Neural crest cell (in vitro differentiated cells): ENCODE measurements at regions not wholly inside any gene's neighbourhood (a gene's known extent, or its start where the extent isn't known, plus 50 kb on each side); places are given as distances from the start of the nearest gene placed in this dataset.

Source experiments
- DNase-seq: peaks from one replicate; pipeline ENCODE4 v3.0.0; 2021; ENCODE audit warnings: low read depth, mixed read lengths, low spot score
- H3K27ac Mint-ChIP-seq: one replicate; pipeline ENCODE4 v1.8.0; 2021; ENCODE audit warnings: mild to moderate bottlenecking, mixed read lengths; ENCODE audit not compliant: unreplicated experiment
- H3K27me3 Mint-ChIP-seq: 2 replicates; pipeline ENCODE4 v1.8.0; 2021; ENCODE audit warnings: low read depth, mild to moderate bottlenecking, mixed read lengths
- H3K36me3 Mint-ChIP-seq: 2 replicates; pipeline ENCODE4 v1.8.0; 2021; ENCODE audit warnings: low read depth, mild to moderate bottlenecking, mixed read lengths
- H3K4me1 Mint-ChIP-seq: 2 replicates; pipeline ENCODE4 v1.8.0; 2021; ENCODE audit warnings: mixed read lengths
- H3K4me3 Mint-ChIP-seq: one replicate; pipeline ENCODE4 v1.8.0; 2021; ENCODE audit warnings: mild to moderate bottlenecking, mixed read lengths
- H3K9me3 Mint-ChIP-seq: 2 replicates; pipeline ENCODE4 v1.8.0; 2021; ENCODE audit warnings: mixed read lengths
- TF ChIP-seq, protein P1 (sequence below): fragments of 200-600 bp; sonication (generic); conservative IDR thresholded peaks from 2 replicates; pipeline ENCODE4 v1.5.0; 2021; ENCODE audit warnings: antibody characterized with exemption, mild to moderate bottlenecking

DNA sequence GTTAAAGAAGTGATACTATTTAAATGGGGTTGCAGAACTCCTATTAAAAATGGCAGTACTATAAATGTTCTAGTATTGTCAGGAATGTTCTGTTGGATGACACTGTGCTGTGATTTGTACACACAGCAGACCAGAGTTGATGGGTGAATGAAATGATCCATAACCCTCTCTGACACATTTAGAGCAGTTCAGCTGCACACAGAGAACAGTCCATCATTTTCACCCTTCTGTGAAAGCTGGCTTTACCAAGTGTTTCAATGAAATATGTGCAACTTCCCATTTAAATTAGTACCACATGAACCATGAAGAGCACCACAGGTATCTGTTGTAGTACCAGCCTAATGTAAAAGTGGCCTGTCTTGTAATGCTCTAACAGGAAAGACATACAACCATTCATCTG is 981.4 kb downstream of the TMEM182 start:
- Mint-ChIP-seq H3K27me3 (peaks cover 2% of the 10 kb centered on the region), H3K9me3 (no peaks in the 10 kb centered on the region), H3K4me3 (no peak overlapping the region), H3K27ac (no peak overlapping the region), H3K36me3 (no peaks in the 10 kb centered on the region), H3K4me1 (no peaks in the 10 kb centered on the region)
- TF ChIP-seq, protein P1, sequence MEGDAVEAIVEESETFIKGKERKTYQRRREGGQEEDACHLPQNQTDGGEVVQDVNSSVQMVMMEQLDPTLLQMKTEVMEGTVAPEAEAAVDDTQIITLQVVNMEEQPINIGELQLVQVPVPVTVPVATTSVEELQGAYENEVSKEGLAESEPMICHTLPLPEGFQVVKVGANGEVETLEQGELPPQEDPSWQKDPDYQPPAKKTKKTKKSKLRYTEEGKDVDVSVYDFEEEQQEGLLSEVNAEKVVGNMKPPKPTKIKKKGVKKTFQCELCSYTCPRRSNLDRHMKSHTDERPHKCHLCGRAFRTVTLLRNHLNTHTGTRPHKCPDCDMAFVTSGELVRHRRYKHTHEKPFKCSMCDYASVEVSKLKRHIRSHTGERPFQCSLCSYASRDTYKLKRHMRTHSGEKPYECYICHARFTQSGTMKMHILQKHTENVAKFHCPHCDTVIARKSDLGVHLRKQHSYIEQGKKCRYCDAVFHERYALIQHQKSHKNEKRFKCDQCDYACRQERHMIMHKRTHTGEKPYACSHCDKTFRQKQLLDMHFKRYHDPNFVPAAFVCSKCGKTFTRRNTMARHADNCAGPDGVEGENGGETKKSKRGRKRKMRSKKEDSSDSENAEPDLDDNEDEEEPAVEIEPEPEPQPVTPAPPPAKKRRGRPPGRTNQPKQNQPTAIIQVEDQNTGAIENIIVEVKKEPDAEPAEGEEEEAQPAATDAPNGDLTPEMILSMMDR, result no peak
- DNase-seq, result no peak

DNA sequence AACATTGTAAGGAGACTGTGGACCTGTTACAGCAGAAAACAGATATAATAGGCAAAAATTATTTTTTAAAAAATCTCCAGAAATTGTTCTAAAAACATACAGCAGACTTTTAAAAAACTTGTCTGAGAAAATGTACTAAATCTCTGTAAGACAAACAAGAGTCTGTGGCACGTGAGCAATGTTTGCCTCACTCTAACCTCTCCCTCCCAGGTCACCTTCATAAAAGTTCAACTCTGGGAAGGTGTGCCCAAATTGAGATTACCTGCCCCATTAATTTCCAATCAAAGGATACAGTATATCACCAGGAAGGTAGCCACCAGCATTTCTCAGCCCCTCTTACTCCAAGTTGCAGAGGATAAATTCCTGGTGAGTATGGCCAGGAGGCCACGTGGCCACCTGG is 992.7 kb downstream of the TMEM182 start:
- DNase-seq, result no peak
- H3K36me3 Mint-ChIP-seq, result no peaks in the 10 kb centered on the region
- no peak overlapping the region for H3K4me3 Mint-ChIP-seq
- no peaks in the 10 kb centered on the region for H3K4me1 Mint-ChIP-seq
- peaks cover 6% of the 10 kb centered on the region for H3K9me3 Mint-ChIP-seq
- TF ChIP-seq, protein P1, result no peak
- H3K27ac Mint-ChIP-seq, result no peak overlapping the region
- H3K27me3 Mint-ChIP-seq, result no peaks in the 10 kb centered on the region

DNA sequence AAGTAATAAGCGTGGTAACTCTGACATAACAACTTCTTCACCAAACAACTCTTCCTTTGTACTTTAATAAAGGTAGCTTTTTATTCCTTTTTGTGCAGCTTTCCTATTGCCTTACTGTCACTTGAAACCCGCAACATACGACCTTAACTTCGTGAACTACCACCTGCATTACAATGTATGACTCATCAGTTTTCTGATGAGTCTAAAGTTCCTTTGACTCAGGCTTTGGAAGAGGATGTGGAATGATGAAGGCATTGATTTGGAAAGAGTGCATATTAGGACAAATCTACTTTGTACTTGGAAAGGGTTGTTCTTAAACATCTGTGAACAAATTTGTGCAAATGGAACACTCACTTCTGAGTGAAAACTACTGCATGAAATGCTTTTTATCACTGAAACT is 1012.1 kb downstream of the TMEM182 start:
- Mint-ChIP-seq H3K27ac (no peak overlapping the region), H3K4me1 (peaks cover 9% of the 10 kb centered on the region), H3K36me3 (no peaks in the 10 kb centered on the region), H3K4me3 (no peak overlapping the region), H3K9me3 (peaks cover 13% of the 10 kb centered on the region), H3K27me3 (no peaks in the 10 kb centered on the region)
- DNase-seq, result no peak
- TF ChIP-seq, protein P1, result no peak

DNA sequence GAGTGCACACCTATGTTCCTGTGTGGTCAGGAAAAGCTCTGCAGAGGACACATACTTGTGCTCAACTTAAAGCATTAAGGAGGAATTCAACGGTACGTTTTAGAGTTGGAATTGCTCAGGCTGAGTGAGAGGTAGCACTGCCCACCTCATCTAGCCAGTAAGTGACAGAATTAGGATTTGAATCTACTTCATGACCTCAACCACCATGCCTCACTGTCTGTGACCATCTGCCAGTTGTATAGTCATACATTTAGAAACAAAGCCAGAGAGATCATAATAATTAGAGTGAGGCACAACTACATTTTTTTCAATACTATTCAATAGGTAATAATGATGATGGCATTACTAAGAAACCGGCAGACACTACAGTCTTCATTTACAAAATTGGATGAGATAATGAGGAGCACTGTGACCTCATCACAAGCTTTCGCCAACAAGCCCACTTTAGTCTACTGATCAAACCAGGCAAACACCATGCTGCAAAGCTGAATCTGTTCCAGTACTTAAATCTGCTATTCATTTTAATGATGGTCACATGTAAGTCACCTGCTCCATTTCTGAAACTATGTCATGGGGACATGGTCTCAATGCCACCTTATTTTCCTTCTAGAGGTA is 1018.4 kb downstream of the TMEM182 start:
- Mint-ChIP-seq H3K36me3 (no peaks in the 10 kb centered on the region), H3K4me1 (peaks cover 31% of the 10 kb centered on the region), H3K4me3 (no peak overlapping the region), H3K9me3 (peaks cover 9% of the 10 kb centered on the region), H3K27me3 (no peaks in the 10 kb centered on the region), H3K27ac (no peak overlapping the region)
- TF ChIP-seq, protein P1, result no peak
- no peak for DNase-seq

DNA sequence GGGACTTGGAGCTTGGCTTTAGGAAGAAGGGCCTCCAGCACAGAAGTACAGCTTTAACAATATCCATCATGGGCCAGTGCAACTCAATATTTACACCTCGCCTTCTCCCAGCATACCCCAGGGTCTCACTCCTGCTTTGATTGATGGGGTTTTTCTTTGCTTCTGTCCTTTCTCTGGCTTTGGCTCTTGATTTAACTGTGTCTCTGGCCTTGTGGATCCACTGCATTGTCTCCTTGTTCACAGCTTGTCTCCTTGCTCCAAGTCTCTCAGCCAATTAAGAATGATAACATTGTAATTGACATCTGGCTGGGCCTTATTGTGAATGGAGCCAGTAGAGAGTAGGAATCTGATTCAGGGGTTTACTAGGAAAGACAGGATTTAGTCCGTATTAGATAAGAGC is 1019.5 kb downstream of the TMEM182 start:
- H3K36me3 Mint-ChIP-seq, result no peaks in the 10 kb centered on the region
- H3K27ac Mint-ChIP-seq, result no peak overlapping the region
- H3K9me3 Mint-ChIP-seq, result peaks cover 3% of the 10 kb centered on the region
- no peak for DNase-seq
- H3K27me3 Mint-ChIP-seq, result no peaks in the 10 kb centered on the region
- no peak overlapping the region for H3K4me3 Mint-ChIP-seq
- TF ChIP-seq, protein P1, result no peak
- H3K4me1 Mint-ChIP-seq, result peaks cover 31% of the 10 kb centered on the region
